ENCODE measurements at regions not wholly inside any gene's neighbourhood (a gene's known extent, or its start where the extent isn't known, plus 50 kb on each side); places are given as distances from the start of the nearest gene placed in this dataset.

DNA sequence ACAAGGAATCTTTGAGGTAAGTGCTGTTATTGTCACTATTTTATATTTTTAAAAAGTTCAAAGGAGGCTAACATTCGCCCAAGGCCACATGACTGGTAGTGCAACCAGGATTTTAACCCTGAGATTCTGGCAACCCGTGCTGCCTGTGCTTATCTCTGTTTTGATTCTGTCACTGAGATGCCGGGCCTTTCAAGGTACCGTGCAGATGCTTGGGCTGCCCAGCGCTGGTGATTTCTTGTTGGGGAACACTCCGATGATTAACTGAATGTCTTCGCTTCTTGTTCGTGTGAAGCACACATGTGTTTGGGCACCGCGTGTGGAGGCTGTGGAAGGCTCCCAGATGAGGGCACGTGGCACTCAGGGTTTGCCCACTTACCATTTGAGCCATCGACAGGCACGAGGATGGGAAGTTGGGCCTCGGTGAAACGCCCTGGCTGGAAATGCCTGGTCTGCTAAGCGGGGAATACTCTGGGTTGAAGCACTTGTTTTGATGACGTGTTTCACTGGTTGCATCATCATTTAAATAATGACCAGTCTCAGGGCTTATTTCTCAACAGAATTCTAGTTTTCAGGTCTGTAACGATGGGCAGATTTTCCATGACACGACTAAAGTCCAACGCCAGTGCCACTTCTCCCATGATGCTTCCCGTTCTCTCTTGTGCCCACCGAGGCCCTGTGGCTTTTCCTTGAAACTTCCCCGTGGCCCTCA, 392.7 kb downstream of the FGF9 start (continued):
- TF ChIP-seq FOSL1 (IDR thresholded peaks at IDR 0.05; ENCODE audit: insufficient read depth, low read depth, low read length) (no peak), BCL11A (IDR thresholded peaks at IDR 0.05; ENCODE audit: low read depth in 2 of 2, low read length in 2 of 2) (no peak), CBX8 (IDR thresholded peaks at IDR 0.05; ENCODE audit: borderline replicate concordance, low read depth, low read length) (no peak)
